ENCODE measurements at regions not wholly inside any gene's neighbourhood (a gene's known extent, or its start where the extent isn't known, plus 50 kb on each side); places are given as distances from the start of the nearest gene placed in this dataset.
"Not testable (repeated sequence)": the region's sequence is repeated elsewhere in the genome, so short reads cannot be mapped to it uniquely, and the experiment has no call there.

DNA sequence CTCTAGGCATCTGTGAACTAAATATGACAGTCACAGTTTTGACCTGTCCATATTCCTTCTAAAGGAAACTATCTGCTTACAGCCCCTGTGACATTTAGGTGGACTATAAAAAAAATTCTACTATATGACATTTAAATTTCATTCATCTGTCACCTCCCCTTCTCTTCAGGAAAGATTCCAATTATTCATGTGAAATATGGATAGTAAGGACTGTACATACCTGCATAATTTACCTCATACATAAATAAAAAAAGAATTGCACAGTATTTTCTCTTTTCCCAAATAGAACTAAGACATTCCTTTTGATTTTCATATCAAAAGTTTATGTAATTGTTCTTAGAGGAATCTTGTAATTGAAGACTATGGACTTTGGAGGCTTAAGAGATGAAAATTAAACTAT lies 192.3 kb upstream of the GRIN3A start:
- no peak for DNase-seq
- Histone ChIP-seq H3K4me1 (ENCODE audit: control insufficient read depth in 1 of 2, insufficient read depth in 2 of 2, low read length in 2 of 2) (no peaks in the 10 kb centered on the region), H3K27me3 (ENCODE audit: control insufficient read depth in 1 of 2, insufficient read depth in 2 of 2, low read length in 1 of 2) (no peaks in the 10 kb centered on the region), H3K36me3 (ENCODE audit: control insufficient read depth in 1 of 2, insufficient read depth in 2 of 2, low read length in 1 of 2) (no peaks in the 10 kb centered on the region), H3K9me3 (ENCODE audit: control insufficient read depth, low read length) (no peaks in the 10 kb centered on the region), H3K27ac (ENCODE audit: low read depth in 1 of 2, low read length in 2 of 2) (no peak overlapping the region), H3K4me3 (ENCODE audit: low read length in 2 of 2) (no peak overlapping the region)
- ATAC-seq (ENCODE audit: low FRiP score): no peak
- intact Hi-C loops (cut with DNase I): no loop called here

DNA sequence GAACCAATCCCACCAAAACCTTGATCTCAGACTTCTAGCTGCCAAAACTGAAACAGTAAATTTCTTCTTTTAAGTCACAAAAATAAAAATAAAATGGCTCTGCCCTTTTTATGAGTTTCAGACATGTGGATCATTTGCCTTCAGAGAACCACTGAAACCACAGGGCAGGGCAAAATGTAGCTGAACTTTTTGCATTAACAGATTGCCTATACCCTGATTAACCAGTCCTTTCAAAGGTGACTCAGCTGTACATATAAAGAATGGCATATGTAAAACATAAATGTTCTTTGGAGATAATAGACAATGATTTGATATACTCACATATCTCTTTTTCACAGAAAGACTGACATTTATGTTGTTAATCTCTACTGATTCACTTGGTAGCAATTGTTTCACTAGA lies 187.1 kb upstream of the GRIN3A start:
- no peak overlapping the region for H3K27ac ChIP-seq (ENCODE audit: low read depth in 1 of 2, low read length in 2 of 2)
- no peak overlapping the region for H3K4me3 ChIP-seq (ENCODE audit: low read length in 2 of 2)
- no peaks in the 10 kb centered on the region for H3K27me3 ChIP-seq (ENCODE audit: control insufficient read depth in 1 of 2, insufficient read depth in 2 of 2, low read length in 1 of 2)
- H3K9me3 ChIP-seq (ENCODE audit: control insufficient read depth, low read length): no peaks in the 10 kb centered on the region
- ATAC-seq (ENCODE audit: low FRiP score) (no peak), DNase-seq (no peak)
- intact Hi-C loops (cut with DNase I): no loop called here
- H3K4me1 ChIP-seq (ENCODE audit: control insufficient read depth in 1 of 2, insufficient read depth in 2 of 2, low read length in 2 of 2): no peaks in the 10 kb centered on the region
- no peaks in the 10 kb centered on the region for H3K36me3 ChIP-seq (ENCODE audit: control insufficient read depth in 1 of 2, insufficient read depth in 2 of 2, low read length in 1 of 2)

DNA sequence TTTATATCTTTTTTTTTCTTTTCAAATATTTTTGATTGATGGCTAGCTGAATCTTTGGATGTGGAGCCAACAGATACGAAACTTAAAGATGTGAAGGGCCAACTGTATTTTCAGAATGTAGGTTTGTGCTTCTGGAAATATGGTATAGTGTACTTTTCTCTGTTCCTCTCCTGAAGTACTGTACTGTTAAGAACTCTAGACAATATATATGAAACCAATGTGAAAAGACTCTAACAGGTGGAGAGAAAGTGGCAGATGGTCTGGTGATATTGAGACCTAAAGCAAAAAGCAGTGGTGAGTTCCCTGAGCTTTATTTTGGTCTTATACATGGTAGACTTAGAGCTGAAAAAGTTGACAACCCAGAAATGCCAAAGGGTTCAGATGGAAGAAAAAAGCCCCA lies 185.0 kb upstream of the GRIN3A start:
- Histone ChIP-seq H3K27me3 (ENCODE audit: control insufficient read depth in 1 of 2, insufficient read depth in 2 of 2, low read length in 1 of 2) (no peaks in the 10 kb centered on the region), H3K9me3 (ENCODE audit: control insufficient read depth, low read length) (no peaks in the 10 kb centered on the region), H3K36me3 (ENCODE audit: control insufficient read depth in 1 of 2, insufficient read depth in 2 of 2, low read length in 1 of 2) (no peaks in the 10 kb centered on the region), H3K4me3 (ENCODE audit: low read length in 2 of 2) (no peak overlapping the region), H3K27ac (ENCODE audit: low read depth in 1 of 2, low read length in 2 of 2) (no peak overlapping the region), H3K4me1 (ENCODE audit: control insufficient read depth in 1 of 2, insufficient read depth in 2 of 2, low read length in 2 of 2) (no peaks in the 10 kb centered on the region)
- DNase-seq: no peak
- 73 to 74% methylated on average over 1 of the region's 1 CpG for WGBS, 2 donors
- no peak for ATAC-seq (ENCODE audit: low FRiP score)
- intact Hi-C loops (cut with DNase I): no loop called here

DNA sequence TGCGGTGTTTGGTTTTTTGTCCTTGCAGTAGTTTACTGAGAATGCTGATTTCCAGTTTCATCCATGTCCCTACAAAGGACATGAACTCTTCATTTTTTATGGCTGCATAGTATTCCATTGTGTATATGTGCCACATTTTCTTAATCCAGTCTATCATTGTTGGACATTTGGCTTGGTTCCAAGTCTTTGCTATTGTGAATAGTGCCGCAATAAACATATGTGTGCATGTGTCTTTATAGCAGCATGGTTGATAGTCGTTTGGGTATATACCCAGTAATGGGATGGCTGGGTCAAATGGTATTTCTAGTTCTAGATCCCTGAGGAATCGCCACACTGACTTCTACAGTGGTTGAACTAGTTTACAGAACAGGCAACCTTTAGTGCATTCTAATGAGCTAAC lies 178.5 kb upstream of the GRIN3A start:
- H3K36me3 ChIP-seq (ENCODE audit: control insufficient read depth in 1 of 2, insufficient read depth in 2 of 2, low read length in 1 of 2); H3K4me1 ChIP-seq (ENCODE audit: control insufficient read depth in 1 of 2, insufficient read depth in 2 of 2, low read length in 2 of 2); H3K9me3 ChIP-seq (ENCODE audit: control insufficient read depth, low read length); H3K27ac ChIP-seq (ENCODE audit: low read depth in 1 of 2, low read length in 2 of 2); ATAC-seq (ENCODE audit: low FRiP score); H3K4me3 ChIP-seq (ENCODE audit: low read length in 2 of 2); H3K27me3 ChIP-seq (ENCODE audit: control insufficient read depth in 1 of 2, insufficient read depth in 2 of 2, low read length in 1 of 2); intact Hi-C loops (cut with DNase I); DNase-seq: not testable (repeated sequence)
- 79 to 93% methylated on average over 4 of the region's 4 CpGs for WGBS, 2 donors

DNA sequence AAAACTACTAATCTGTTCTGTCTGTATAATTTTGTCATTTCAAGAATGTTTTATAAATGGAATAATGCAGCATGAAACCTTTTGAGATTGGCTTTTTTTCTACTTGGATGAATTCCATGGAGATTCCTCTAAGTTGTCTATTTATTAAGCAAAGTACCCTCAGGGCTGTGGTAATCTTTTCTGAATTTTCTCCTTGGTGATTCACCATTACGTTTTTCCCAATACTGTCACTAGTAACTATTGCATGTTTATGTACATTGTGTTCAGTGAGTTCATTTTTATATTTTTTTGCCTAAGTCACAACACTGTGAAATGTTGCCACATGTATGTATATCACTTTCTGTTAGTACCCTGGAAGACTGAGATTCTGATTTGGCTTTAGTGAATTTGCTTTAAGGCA lies 177.0 kb upstream of the GRIN3A start:
- no peak overlapping the region for H3K27ac ChIP-seq (ENCODE audit: low read depth in 1 of 2, low read length in 2 of 2)
- ATAC-seq (ENCODE audit: low FRiP score) (no peak), DNase-seq (no peak)
- no peaks in the 10 kb centered on the region for H3K9me3 ChIP-seq (ENCODE audit: control insufficient read depth, low read length)
- no peaks in the 10 kb centered on the region for H3K27me3 ChIP-seq (ENCODE audit: control insufficient read depth in 1 of 2, insufficient read depth in 2 of 2, low read length in 1 of 2)
- no peaks in the 10 kb centered on the region for H3K36me3 ChIP-seq (ENCODE audit: control insufficient read depth in 1 of 2, insufficient read depth in 2 of 2, low read length in 1 of 2)
- no peaks in the 10 kb centered on the region for H3K4me1 ChIP-seq (ENCODE audit: control insufficient read depth in 1 of 2, insufficient read depth in 2 of 2, low read length in 2 of 2)
- no peak overlapping the region for H3K4me3 ChIP-seq (ENCODE audit: low read length in 2 of 2)
- intact Hi-C loops (cut with DNase I): no loop called here
- WGBS, 2 donors: 52 to 58% methylated on average over 1 of the region's 1 CpG

DNA sequence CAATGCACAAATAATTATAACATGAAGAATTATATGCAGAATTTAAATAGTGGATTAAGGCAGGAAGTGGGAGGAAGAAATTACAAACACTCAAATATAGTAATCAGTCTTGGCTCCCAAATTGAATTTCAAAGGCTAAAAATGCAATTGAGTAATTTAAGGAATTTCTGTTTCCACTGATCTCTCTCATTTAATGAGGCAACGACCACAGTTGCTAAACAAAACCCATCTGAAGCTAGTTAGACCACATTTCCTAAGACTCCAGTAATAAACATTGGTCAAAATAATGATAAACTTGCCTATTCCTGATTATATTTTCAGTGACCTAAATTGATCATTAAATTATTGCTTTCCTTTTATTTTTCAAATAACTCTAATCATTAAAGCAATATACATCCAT lies 174.3 kb upstream of the GRIN3A start:
- Histone ChIP-seq H3K27me3 (ENCODE audit: control insufficient read depth in 1 of 2, insufficient read depth in 2 of 2, low read length in 1 of 2) (no peaks in the 10 kb centered on the region), H3K27ac (ENCODE audit: low read depth in 1 of 2, low read length in 2 of 2) (no peak overlapping the region), H3K36me3 (ENCODE audit: control insufficient read depth in 1 of 2, insufficient read depth in 2 of 2, low read length in 1 of 2) (no peaks in the 10 kb centered on the region), H3K9me3 (ENCODE audit: control insufficient read depth, low read length) (peaks cover 2% of the 10 kb centered on the region), H3K4me3 (ENCODE audit: low read length in 2 of 2) (no peak overlapping the region), H3K4me1 (ENCODE audit: control insufficient read depth in 1 of 2, insufficient read depth in 2 of 2, low read length in 2 of 2) (no peaks in the 10 kb centered on the region)
- DNase-seq (no peak), ATAC-seq (ENCODE audit: low FRiP score) (no peak)
- WGBS, 2 donors: 46 to 61% methylated on average over 1 of the region's 1 CpG
- intact Hi-C loops (cut with DNase I): no loop called here

DNA sequence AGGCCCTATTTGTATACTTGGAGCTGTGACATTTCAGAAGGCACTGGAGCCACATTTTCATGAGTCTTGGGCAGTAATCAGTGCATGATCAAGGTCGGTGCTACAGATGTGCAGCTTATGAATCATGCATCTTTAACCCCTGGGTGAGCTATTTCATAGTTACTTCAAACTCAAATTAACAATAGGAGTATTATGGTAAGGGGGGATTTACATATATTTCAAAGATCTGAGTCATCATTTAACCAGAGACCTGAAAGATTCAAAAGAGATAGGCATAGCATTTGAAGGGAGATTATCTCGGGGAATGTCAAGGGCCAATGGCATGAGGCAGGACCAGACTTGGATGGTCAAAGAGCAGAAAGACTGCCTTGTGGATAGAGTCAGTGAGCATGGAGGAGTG lies 169.0 kb upstream of the GRIN3A start:
- H3K9me3 ChIP-seq (ENCODE audit: control insufficient read depth, low read length): peaks cover 2% of the 10 kb centered on the region
- WGBS, 2 donors: 82 to 91% methylated on average over 2 of the region's 2 CpGs
- DNase-seq: no peak
- intact Hi-C loops (cut with DNase I): no loop called here
- no peaks in the 10 kb centered on the region for H3K27me3 ChIP-seq (ENCODE audit: control insufficient read depth in 1 of 2, insufficient read depth in 2 of 2, low read length in 1 of 2)
- no peaks in the 10 kb centered on the region for H3K4me1 ChIP-seq (ENCODE audit: control insufficient read depth in 1 of 2, insufficient read depth in 2 of 2, low read length in 2 of 2)
- H3K36me3 ChIP-seq (ENCODE audit: control insufficient read depth in 1 of 2, insufficient read depth in 2 of 2, low read length in 1 of 2): no peaks in the 10 kb centered on the region
- no peak for ATAC-seq (ENCODE audit: low FRiP score)
- no peak overlapping the region for H3K27ac ChIP-seq (ENCODE audit: low read depth in 1 of 2, low read length in 2 of 2)
- H3K4me3 ChIP-seq (ENCODE audit: low read length in 2 of 2): no peak overlapping the region

DNA sequence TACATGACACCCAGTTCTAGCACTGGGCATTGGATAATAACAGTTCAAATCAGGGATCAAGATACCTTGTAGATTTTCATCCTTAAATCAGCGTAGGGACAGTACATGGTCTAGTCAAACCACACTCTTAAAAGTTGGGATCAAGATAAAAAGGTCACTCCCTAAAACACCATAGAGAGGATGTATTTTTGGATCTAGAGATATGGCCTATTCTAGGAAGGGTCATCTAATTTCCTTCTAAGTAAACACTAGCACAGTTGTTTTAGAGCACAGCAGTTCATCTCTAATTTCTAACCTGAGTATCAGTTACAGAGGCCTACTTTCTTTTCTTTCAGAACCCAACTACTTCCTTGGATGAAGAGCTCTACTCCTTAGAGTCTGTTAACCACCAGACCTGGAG lies 166.4 kb upstream of the GRIN3A start:
- Histone ChIP-seq H3K9me3 (ENCODE audit: control insufficient read depth, low read length) (peaks cover 2% of the 10 kb centered on the region), H3K27me3 (ENCODE audit: control insufficient read depth in 1 of 2, insufficient read depth in 2 of 2, low read length in 1 of 2) (no peaks in the 10 kb centered on the region), H3K4me3 (ENCODE audit: low read length in 2 of 2) (no peak overlapping the region), H3K4me1 (ENCODE audit: control insufficient read depth in 1 of 2, insufficient read depth in 2 of 2, low read length in 2 of 2) (no peaks in the 10 kb centered on the region), H3K27ac (ENCODE audit: low read depth in 1 of 2, low read length in 2 of 2) (no peak overlapping the region), H3K36me3 (ENCODE audit: control insufficient read depth in 1 of 2, insufficient read depth in 2 of 2, low read length in 1 of 2) (no peaks in the 10 kb centered on the region)
- intact Hi-C loops (cut with DNase I): no loop called here
- WGBS, 2 donors: 93 to 96% methylated on average over 1 of the region's 1 CpG
- no peak for ATAC-seq (ENCODE audit: low FRiP score)
- DNase-seq: no peak

DNA sequence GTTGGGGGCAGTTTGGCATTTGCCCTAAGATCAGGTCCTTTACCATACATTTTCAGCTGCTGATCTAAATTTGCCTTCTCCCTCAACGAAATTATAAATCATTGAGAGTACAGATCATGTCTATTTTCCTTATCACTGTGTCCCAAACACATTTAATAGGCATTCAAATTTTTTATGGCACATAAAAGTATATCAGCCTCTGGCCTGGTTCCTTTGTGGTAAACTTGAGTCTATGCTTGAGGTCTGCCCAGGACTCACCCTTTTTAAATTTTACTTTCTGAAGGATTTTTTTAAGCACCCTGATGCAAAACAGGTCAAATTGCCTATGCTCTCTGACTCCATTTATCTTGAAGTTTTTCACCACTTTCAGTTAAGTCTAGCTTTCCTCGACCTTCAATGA lies 163.6 kb upstream of the GRIN3A start:
- intact Hi-C loops (cut with DNase I): no loop called here
- H3K36me3 ChIP-seq (ENCODE audit: control insufficient read depth in 1 of 2, insufficient read depth in 2 of 2, low read length in 1 of 2): no peaks in the 10 kb centered on the region
- whole genome bisulfite sequencing, 2 donors: 54 to 58% methylated on average over 2 of the region's 2 CpGs
- H3K27me3 ChIP-seq (ENCODE audit: control insufficient read depth in 1 of 2, insufficient read depth in 2 of 2, low read length in 1 of 2): no peaks in the 10 kb centered on the region
- DNase-seq (no peak), ATAC-seq (ENCODE audit: low FRiP score) (no peak)
- no peaks in the 10 kb centered on the region for H3K4me1 ChIP-seq (ENCODE audit: control insufficient read depth in 1 of 2, insufficient read depth in 2 of 2, low read length in 2 of 2)
- no peak overlapping the region for H3K27ac ChIP-seq (ENCODE audit: low read depth in 1 of 2, low read length in 2 of 2)
- no peaks in the 10 kb centered on the region for H3K9me3 ChIP-seq (ENCODE audit: control insufficient read depth, low read length)
- no peak overlapping the region for H3K4me3 ChIP-seq (ENCODE audit: low read length in 2 of 2)

DNA sequence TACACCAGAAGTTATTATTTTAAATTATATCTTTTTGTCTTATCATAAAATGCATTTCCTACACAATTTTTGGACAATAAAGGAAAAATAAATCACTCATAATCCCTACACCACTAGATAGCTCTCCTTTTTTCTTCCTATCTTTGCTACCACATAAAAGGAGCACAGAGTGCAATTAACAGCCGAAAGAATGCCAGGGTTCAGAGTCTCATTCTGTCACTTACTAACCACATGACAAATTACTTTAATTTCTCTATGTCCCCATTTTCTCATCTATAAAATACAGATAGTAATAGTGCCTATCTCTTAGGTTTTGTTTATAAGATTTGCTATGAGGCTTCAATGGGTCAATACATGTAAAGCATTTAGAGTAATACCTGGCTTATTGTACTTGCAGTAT lies 158.7 kb upstream of the GRIN3A start:
- H3K36me3 ChIP-seq (ENCODE audit: control insufficient read depth in 1 of 2, insufficient read depth in 2 of 2, low read length in 1 of 2): no peaks in the 10 kb centered on the region
- 78 to 81% methylated on average over 1 of the region's 1 CpG for WGBS, 2 donors
- H3K4me1 ChIP-seq (ENCODE audit: control insufficient read depth in 1 of 2, insufficient read depth in 2 of 2, low read length in 2 of 2): no peaks in the 10 kb centered on the region
- ATAC-seq (ENCODE audit: low FRiP score) (no peak), DNase-seq (no peak)
- no peaks in the 10 kb centered on the region for H3K27me3 ChIP-seq (ENCODE audit: control insufficient read depth in 1 of 2, insufficient read depth in 2 of 2, low read length in 1 of 2)
- intact Hi-C loops (cut with DNase I): no loop called here
- no peaks in the 10 kb centered on the region for H3K9me3 ChIP-seq (ENCODE audit: control insufficient read depth, low read length)
- no peak overlapping the region for H3K4me3 ChIP-seq (ENCODE audit: low read length in 2 of 2)
- H3K27ac ChIP-seq (ENCODE audit: low read depth in 1 of 2, low read length in 2 of 2): no peak overlapping the region
